ENCODE measurements at regions not wholly inside any gene's neighbourhood (a gene's known extent, or its start where the extent isn't known, plus 50 kb on each side); places are given as distances from the start of the nearest gene placed in this dataset.

DNA sequence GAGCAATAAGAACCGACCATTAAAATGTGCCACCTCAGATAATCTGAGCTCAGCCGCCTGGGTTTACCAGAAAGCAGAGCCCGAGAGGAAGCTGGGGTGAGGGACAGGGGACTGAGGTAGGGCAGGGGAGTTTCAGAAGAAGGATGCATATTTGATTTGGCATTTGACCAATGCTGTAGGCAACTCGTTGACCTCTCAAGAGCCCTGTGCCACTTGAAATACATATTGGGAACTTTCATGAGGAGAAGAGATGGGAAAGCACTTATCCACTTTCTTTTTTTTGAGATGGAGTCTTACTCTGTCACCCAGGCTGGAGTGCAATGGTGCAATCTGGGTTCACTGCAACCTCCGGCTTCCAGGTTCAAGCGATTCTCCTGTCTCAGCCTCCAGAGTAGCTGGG lies 148.4 kb upstream of the SPRED2 start:
- Histone ChIP-seq H3K4me1 (no peaks in the 10 kb centered on the region), H3K27ac (no peak overlapping the region), H3K9me3 (no peaks in the 10 kb centered on the region), H3K27me3 (no peaks in the 10 kb centered on the region), H3K36me3 (no peaks in the 10 kb centered on the region), H3K4me3 (replicated peaks in 1 of 3) (no peak overlapping the region)
- intact Hi-C loops (cut with DNase I): no loop called here
- WGBS, 2 donors: 84 to 89% methylated on average over 6 of the region's 6 CpGs
- no peak for DNase-seq
- TF ChIP-seq, protein P1, sequence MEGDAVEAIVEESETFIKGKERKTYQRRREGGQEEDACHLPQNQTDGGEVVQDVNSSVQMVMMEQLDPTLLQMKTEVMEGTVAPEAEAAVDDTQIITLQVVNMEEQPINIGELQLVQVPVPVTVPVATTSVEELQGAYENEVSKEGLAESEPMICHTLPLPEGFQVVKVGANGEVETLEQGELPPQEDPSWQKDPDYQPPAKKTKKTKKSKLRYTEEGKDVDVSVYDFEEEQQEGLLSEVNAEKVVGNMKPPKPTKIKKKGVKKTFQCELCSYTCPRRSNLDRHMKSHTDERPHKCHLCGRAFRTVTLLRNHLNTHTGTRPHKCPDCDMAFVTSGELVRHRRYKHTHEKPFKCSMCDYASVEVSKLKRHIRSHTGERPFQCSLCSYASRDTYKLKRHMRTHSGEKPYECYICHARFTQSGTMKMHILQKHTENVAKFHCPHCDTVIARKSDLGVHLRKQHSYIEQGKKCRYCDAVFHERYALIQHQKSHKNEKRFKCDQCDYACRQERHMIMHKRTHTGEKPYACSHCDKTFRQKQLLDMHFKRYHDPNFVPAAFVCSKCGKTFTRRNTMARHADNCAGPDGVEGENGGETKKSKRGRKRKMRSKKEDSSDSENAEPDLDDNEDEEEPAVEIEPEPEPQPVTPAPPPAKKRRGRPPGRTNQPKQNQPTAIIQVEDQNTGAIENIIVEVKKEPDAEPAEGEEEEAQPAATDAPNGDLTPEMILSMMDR (IDR thresholded peaks at IDR 0.05): no peak
- no peak for TF ChIP-seq POLR2A (IDR thresholded peaks at IDR 0.05)

DNA sequence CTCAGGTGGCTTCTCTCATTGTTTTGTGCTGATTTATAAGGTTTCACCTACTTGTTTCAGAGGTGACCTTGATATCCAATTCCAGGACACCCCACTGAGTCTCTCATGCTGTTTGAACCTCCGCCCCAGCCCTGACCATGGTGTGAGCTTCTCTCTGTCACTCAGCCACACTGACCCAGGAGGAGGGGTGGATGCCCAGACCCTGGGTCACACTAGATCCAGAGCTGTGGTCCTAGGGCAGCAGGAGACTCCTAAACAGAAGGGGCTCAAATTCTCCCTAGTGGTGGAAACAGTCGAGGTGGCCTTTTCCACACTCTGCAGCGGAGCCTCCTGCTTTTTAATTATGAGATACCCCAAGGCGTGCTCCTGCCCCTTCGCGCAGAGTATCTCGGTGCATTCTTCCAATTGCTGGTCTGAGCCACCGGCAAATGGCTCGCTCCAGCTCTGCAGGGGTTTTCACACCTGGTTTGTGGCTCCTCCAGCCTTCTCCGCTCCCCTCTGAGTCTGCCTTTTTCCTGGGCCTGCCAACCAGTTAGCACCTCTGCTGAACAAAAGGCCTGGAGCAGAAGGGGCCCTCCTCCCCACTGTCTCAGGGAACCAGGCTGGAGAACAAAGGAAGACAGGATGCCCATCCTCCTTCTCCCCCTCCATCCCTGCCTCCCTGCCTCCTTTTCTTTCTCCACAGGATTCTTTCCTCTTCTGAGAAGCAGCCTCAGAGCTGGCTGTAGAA lies 147.3 kb upstream of the SPRED2 start:
- Histone ChIP-seq H3K27me3 (no peaks in the 10 kb centered on the region), H3K36me3 (no peaks in the 10 kb centered on the region), H3K9me3 (no peaks in the 10 kb centered on the region), H3K4me1 (no peaks in the 10 kb centered on the region), H3K27ac (no peak overlapping the region), H3K4me3 (replicated peaks in 1 of 3) (no peak overlapping the region)
- WGBS, 2 donors: 70 to 73% methylated on average over 10 of the region's 10 CpGs
- intact Hi-C loops (cut with DNase I): no loop called here
- DNase-seq: no peak
- no peak for TF ChIP-seq POLR2A (IDR thresholded peaks at IDR 0.05)
- TF ChIP-seq, protein P1 (IDR thresholded peaks at IDR 0.05): no peak

DNA sequence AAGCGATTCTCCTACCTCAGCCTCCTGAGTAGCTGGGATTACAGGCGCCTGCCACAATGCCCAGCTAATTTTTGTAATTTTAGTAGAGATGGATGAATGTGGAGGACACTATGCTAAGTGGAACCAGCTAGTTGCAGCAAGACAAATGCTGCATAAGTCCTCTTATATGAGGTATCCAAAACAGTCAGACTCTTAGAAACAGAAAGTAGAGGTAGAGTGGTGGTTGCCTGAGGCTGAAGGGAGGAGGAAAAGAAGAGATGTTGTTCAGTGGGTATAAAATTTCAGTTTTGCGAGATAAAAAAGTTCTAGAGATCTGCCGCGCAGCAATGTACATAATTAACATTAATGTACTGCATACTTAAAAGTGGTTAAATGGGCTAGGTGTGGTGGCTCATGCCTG lies 145.3 kb upstream of the SPRED2 start:
- Histone ChIP-seq H3K36me3 (no peaks in the 10 kb centered on the region), H3K27ac (no peak overlapping the region), H3K9me3 (no peaks in the 10 kb centered on the region), H3K4me3 (replicated peaks in 1 of 3) (no peak overlapping the region), H3K4me1 (no peaks in the 10 kb centered on the region), H3K27me3 (no peaks in the 10 kb centered on the region)
- intact Hi-C loops (cut with DNase I): no loop called here
- no peak for TF ChIP-seq POLR2A (IDR thresholded peaks at IDR 0.05)
- TF ChIP-seq, protein P1 (IDR thresholded peaks at IDR 0.05): no peak
- no peak for DNase-seq
- WGBS, 2 donors: 93 to 97% methylated on average over 5 of the region's 5 CpGs

DNA sequence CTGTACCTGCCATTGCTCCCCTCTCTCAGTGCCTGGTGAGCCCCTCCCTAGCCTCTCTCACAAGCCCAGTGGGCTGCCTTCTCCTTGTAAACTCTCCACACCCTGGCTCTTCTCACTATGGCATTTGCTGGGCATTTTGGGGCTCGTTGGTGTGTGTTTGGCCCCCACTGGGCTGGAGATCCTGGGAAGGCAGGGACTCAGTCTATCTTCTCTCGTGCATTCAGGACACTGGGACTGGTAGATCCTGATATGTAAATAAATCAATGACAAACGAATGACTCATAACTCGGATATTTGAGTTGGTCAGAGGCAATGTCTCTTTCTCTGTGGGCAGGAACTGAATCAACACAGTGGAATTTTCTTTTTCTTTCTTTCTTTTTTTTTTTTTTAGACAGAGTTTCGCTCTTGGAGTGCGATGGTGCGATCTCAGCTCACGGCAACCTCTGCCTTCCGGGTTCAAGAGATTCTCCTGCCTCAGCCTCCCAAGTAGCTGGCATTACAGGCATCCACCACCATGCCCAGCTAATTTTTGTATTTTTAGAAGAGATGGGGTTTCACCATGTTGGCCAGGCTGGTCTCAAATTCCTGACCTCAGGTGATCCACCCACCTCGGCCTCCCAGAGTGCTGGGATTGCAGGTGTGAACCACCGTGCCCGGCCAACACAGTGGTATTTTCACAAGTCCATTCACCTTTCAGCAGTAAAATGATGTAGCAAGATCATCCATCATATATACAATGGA lies 144.6 kb upstream of the SPRED2 start:
- H3K9me3 ChIP-seq: no peaks in the 10 kb centered on the region
- no peak overlapping the region for H3K4me3 ChIP-seq (replicated peaks in 1 of 3)
- WGBS, 2 donors: 70 to 74% methylated on average over 12 of the region's 12 CpGs
- no peaks in the 10 kb centered on the region for H3K4me1 ChIP-seq
- TF ChIP-seq, protein P1 (IDR thresholded peaks at IDR 0.05): no peak
- TF ChIP-seq POLR2A (IDR thresholded peaks at IDR 0.05): no peak
- no peaks in the 10 kb centered on the region for H3K27me3 ChIP-seq
- no peaks in the 10 kb centered on the region for H3K36me3 ChIP-seq
- intact Hi-C loops (cut with DNase I): no loop called here
- DNase-seq: no peak
- no peak overlapping the region for H3K27ac ChIP-seq

DNA sequence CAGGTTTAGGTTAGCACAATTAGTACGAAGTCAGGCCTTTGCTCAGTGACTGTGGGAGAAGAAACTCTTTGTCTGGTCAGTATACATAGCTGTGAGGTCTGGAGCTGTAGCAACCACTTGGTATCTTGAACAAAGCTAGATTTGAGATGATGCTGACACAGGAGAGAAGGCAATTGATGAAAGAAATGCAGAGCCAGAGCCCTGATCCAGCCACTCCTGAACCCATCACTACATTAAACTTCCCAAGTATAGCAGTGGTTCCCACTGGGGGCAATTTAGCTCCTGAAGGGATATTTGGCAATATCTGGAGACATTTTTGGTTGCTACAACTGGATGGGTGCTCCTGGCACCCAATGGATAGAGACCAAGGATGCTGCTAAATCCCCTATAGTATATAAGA lies 143.9 kb upstream of the SPRED2 start:
- no peaks in the 10 kb centered on the region for H3K27me3 ChIP-seq
- WGBS, 2 donors: 83 to 94% methylated on average over 1 of the region's 1 CpG
- no peaks in the 10 kb centered on the region for H3K9me3 ChIP-seq
- H3K36me3 ChIP-seq: no peaks in the 10 kb centered on the region
- no peak for DNase-seq
- no peak overlapping the region for H3K4me3 ChIP-seq (replicated peaks in 1 of 3)
- no peaks in the 10 kb centered on the region for H3K4me1 ChIP-seq
- TF ChIP-seq POLR2A (IDR thresholded peaks at IDR 0.05): no peak
- TF ChIP-seq, protein P1 (IDR thresholded peaks at IDR 0.05): no peak
- H3K27ac ChIP-seq: no peak overlapping the region
- intact Hi-C loops (cut with DNase I): no loop called here
